ENCODE measurements at regions not wholly inside any gene's neighbourhood (a gene's known extent, or its start where the extent isn't known, plus 50 kb on each side); places are given as distances from the start of the nearest gene placed in this dataset.
"Not testable (repeated sequence)": the region's sequence is repeated elsewhere in the genome, so short reads cannot be mapped to it uniquely, and the experiment has no call there.

GRCh38 chr13:87736849-87737385 is 65.7 kb downstream of the SLITRK5 start:
- DNase-seq (ENCODE audit: low read depth in 4 of 4, low spot score in 2 of 4), result no peak

- DNase-seq (ENCODE audit: low read depth in 4 of 4, low spot score in 2 of 4), result no peak
Measured at GRCh38 chr13:87754097-87754496, 82.9 kb downstream of the SLITRK5 start.

- no peak for DNase-seq (ENCODE audit: low read depth in 4 of 4, low spot score in 2 of 4)
Measured at GRCh38 chr13:87769445-87769844, 98.3 kb downstream of the SLITRK5 start.

- DNase-seq (ENCODE audit: low read depth in 4 of 4, low spot score in 2 of 4), result no peak
Measured at GRCh38 chr13:87777387-87777786, 106.2 kb downstream of the SLITRK5 start.

GRCh38 chr13:87778128-87778527 is 107.0 kb downstream of the SLITRK5 start:
- no peak for DNase-seq (ENCODE audit: low read depth in 4 of 4, low spot score in 2 of 4)

GRCh38 chr13:87779426-87779825 is 108.3 kb downstream of the SLITRK5 start:
- DNase-seq (ENCODE audit: low read depth in 4 of 4, low spot score in 2 of 4), result no peak

- DNase-seq (ENCODE audit: low read depth in 4 of 4, low spot score in 2 of 4), result no peak
Measured at GRCh38 chr13:87783366-87783765, 112.2 kb downstream of the SLITRK5 start.

- DNase-seq (ENCODE audit: low read depth in 4 of 4, low spot score in 2 of 4), result no peak
Measured at GRCh38 chr13:87788363-87788762, 117.2 kb downstream of the SLITRK5 start.

GRCh38 chr13:87792878-87793277 is 121.7 kb downstream of the SLITRK5 start:
- no peak for DNase-seq (ENCODE audit: low read depth in 4 of 4, low spot score in 2 of 4)

GRCh38 chr13:87798536-87798935 is 127.4 kb downstream of the SLITRK5 start:
- no peak for DNase-seq (ENCODE audit: low read depth in 4 of 4, low spot score in 2 of 4)

GRCh38 chr13:87810391-87810801 is 139.2 kb downstream of the SLITRK5 start:
- no peak for DNase-seq (ENCODE audit: low read depth in 4 of 4, low spot score in 2 of 4)

- DNase-seq (ENCODE audit: low read depth in 4 of 4, low spot score in 2 of 4), result no peak
Measured at GRCh38 chr13:87810920-87811344, 139.8 kb downstream of the SLITRK5 start.

- DNase-seq (ENCODE audit: low read depth in 4 of 4, low spot score in 2 of 4), result no peak
Measured at GRCh38 chr13:87814403-87814802, 143.2 kb downstream of the SLITRK5 start.

- DNase-seq (ENCODE audit: low read depth in 4 of 4, low spot score in 2 of 4), result no peak
Measured at GRCh38 chr13:87820241-87820640, 149.1 kb downstream of the SLITRK5 start.

GRCh38 chr13:87821512-87821911 is 150.3 kb downstream of the SLITRK5 start:
- no peak for DNase-seq (ENCODE audit: low read depth in 4 of 4, low spot score in 2 of 4)

- not testable (repeated sequence) for DNase-seq (ENCODE audit: low read depth in 4 of 4, low spot score in 2 of 4)
Measured at GRCh38 chr13:87826301-87826700, 155.1 kb downstream of the SLITRK5 start.

GRCh38 chr13:87827479-87827878 is 156.3 kb downstream of the SLITRK5 start:
- DNase-seq (ENCODE audit: low read depth in 4 of 4, low spot score in 2 of 4), result no peak

- no peak for DNase-seq (ENCODE audit: low read depth in 4 of 4, low spot score in 2 of 4)
Measured at GRCh38 chr13:87837522-87837921, 166.4 kb downstream of the SLITRK5 start.

- DNase-seq (ENCODE audit: low read depth in 4 of 4, low spot score in 2 of 4), result no peak
Measured at GRCh38 chr13:87837946-87838345, 166.8 kb downstream of the SLITRK5 start.

GRCh38 chr13:87851410-87851809 is 180.2 kb downstream of the SLITRK5 start:
- DNase-seq (ENCODE audit: low read depth in 4 of 4, low spot score in 2 of 4), result no peak

GRCh38 chr13:87855553-87855952 is 184.4 kb downstream of the SLITRK5 start:
- no peak for DNase-seq (ENCODE audit: low read depth in 4 of 4, low spot score in 2 of 4)

GRCh38 chr13:87859261-87859660 is 188.1 kb downstream of the SLITRK5 start:
- no peak for DNase-seq (ENCODE audit: low read depth in 4 of 4, low spot score in 2 of 4)

- no peak for DNase-seq (ENCODE audit: low read depth in 4 of 4, low spot score in 2 of 4)
Measured at GRCh38 chr13:87867426-87867825, 196.3 kb downstream of the SLITRK5 start.

Measured in left renal cortex interstitium (tissue), 4 donors.